Peyer's patch (tissue), 4 donors: ENCODE measurements at regions not wholly inside any gene's neighbourhood (a gene's known extent, or its start where the extent isn't known, plus 50 kb on each side); places are given as distances from the start of the nearest gene placed in this dataset.

Source experiments
- POLR2A ChIP-seq, 2 donors: fragments of 450-650 bp; IDR thresholded peaks; one replicate each; pipeline ENCODE4 v1.5.1; 2017; ENCODE audit warnings: antibody characterized with exemption in 2 of 2, mild to moderate bottlenecking in 2 of 2, moderate library complexity in 2 of 2
- TF ChIP-seq, protein P1 (sequence below), 6 experiments: fragments of 450-650 bp in 4 of 6; fragments of 200-600 bp in 2 of 6; sonication (generic) in 1 of 6; IDR thresholded peaks; one replicate each; pipeline ENCODE4 v1.5.1; 2017 to 2019; ENCODE audit warnings: antibody characterized with exemption in 6 of 6, mild to moderate bottlenecking in 3 of 6, moderate library complexity in 1 of 6

DNA sequence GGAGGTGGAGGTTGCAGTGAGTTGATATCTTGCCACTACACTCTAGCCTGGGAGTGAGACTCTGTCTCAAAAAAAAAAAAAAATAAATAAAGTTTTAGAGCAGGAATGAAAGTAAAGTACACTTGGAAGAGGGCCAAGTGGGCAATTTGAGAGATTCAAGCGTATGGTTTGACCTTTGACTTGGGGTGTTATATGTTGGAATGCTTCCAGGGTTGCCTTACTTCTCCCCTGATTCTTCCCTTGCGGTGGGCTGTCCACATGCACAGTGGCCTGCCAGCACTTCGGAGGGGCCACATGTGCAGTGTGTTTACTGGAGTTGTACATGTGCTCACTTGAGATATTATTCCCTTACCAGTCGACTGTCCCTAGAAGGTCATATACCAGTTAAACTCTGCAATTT, 295.5 kb upstream of the PROX1 start:
- TF ChIP-seq, protein P1, sequence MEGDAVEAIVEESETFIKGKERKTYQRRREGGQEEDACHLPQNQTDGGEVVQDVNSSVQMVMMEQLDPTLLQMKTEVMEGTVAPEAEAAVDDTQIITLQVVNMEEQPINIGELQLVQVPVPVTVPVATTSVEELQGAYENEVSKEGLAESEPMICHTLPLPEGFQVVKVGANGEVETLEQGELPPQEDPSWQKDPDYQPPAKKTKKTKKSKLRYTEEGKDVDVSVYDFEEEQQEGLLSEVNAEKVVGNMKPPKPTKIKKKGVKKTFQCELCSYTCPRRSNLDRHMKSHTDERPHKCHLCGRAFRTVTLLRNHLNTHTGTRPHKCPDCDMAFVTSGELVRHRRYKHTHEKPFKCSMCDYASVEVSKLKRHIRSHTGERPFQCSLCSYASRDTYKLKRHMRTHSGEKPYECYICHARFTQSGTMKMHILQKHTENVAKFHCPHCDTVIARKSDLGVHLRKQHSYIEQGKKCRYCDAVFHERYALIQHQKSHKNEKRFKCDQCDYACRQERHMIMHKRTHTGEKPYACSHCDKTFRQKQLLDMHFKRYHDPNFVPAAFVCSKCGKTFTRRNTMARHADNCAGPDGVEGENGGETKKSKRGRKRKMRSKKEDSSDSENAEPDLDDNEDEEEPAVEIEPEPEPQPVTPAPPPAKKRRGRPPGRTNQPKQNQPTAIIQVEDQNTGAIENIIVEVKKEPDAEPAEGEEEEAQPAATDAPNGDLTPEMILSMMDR (IDR thresholded peaks at IDR 0.05): no peak
- TF ChIP-seq POLR2A (IDR thresholded peaks at IDR 0.05): no peak
